Esophagus squamous epithelium (tissue), 4 donors: ENCODE measurements at regions not wholly inside any gene's neighbourhood (a gene's known extent, or its start where the extent isn't known, plus 50 kb on each side); places are given as distances from the start of the nearest gene placed in this dataset.

Source experiments
- POLR2A ChIP-seq, 4 donors: fragments of 450-650 bp; IDR thresholded peaks; one replicate each; pipeline ENCODE4 v1.6.1; 2017; ENCODE audit warnings: antibody characterized with exemption in 4 of 4, mild to moderate bottlenecking in 4 of 4, moderate library complexity in 3 of 4
- TF ChIP-seq, protein P1 (sequence below), 6 experiments: fragments of 450-650 bp in 4 of 6; fragments of 200-600 bp in 2 of 6; sonication (generic) in 2 of 6; IDR thresholded peaks; one replicate each; pipeline ENCODE4 v1.5.1; 2016 to 2019; ENCODE audit warnings: antibody characterized with exemption in 6 of 6, mild to moderate bottlenecking in 4 of 6, moderate library complexity in 4 of 6

DNA sequence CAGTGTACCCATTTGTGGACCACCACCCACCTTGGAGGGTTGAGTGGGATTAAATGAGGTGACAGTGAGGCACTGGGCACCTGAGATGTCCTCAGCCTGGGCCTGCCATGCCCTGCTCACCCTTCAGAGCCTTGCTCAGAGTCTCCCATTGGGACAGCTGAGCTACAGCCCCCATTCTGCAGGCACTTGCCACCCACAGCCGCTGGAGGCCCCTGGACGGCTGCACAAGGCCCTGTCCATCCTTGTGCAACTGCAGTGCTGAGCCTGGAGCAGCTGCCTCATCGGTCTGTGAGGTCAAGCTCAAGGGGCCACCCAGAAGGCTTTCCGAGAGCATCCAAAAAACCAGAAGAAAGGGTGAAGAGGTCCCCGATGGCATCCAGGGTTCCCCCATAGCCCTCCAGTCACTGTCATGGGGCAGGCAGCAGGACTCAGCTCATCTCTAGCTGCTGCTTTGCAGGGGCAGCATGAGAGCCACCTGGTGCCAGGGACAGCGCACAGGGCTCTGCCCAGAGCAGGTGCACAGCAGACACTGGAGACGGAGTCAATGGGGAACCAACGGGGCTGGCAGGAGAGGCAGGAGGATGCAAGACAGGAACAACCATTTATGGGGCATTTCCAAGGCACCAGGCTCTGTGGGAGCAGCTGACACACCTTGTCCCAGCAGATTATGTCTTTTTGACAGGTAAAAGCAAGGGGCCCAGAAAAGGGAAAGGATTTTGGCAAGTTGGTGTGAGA, 84.6 kb downstream of the ARL6IP4 start:
- TF ChIP-seq, protein P1, sequence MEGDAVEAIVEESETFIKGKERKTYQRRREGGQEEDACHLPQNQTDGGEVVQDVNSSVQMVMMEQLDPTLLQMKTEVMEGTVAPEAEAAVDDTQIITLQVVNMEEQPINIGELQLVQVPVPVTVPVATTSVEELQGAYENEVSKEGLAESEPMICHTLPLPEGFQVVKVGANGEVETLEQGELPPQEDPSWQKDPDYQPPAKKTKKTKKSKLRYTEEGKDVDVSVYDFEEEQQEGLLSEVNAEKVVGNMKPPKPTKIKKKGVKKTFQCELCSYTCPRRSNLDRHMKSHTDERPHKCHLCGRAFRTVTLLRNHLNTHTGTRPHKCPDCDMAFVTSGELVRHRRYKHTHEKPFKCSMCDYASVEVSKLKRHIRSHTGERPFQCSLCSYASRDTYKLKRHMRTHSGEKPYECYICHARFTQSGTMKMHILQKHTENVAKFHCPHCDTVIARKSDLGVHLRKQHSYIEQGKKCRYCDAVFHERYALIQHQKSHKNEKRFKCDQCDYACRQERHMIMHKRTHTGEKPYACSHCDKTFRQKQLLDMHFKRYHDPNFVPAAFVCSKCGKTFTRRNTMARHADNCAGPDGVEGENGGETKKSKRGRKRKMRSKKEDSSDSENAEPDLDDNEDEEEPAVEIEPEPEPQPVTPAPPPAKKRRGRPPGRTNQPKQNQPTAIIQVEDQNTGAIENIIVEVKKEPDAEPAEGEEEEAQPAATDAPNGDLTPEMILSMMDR (IDR thresholded peaks at IDR 0.05): no peak
- no peak for TF ChIP-seq POLR2A (IDR thresholded peaks at IDR 0.05)
